Inferior parietal cortex (tissue), 1 donor: ENCODE measurements at regions not wholly inside any gene's neighbourhood (a gene's known extent, or its start where the extent isn't known, plus 50 kb on each side); places are given as distances from the start of the nearest gene placed in this dataset.
"Not testable (repeated sequence)": the region's sequence is repeated elsewhere in the genome, so short reads cannot be mapped to it uniquely, and the experiment has no call there.

Source experiments
- DNase-seq: peaks from one replicate; pipeline ENCODE4 v3.0.0-alpha.2; 2016; ENCODE audit errors: extremely low spot score

GRCh38 chr1:74818241-74818640 is 85.3 kb downstream of the TYW3 start:
- no peak for DNase-seq

GRCh38 chr1:74818661-74819456 is 85.9 kb downstream of the TYW3 start:
- no peak for DNase-seq

DNA sequence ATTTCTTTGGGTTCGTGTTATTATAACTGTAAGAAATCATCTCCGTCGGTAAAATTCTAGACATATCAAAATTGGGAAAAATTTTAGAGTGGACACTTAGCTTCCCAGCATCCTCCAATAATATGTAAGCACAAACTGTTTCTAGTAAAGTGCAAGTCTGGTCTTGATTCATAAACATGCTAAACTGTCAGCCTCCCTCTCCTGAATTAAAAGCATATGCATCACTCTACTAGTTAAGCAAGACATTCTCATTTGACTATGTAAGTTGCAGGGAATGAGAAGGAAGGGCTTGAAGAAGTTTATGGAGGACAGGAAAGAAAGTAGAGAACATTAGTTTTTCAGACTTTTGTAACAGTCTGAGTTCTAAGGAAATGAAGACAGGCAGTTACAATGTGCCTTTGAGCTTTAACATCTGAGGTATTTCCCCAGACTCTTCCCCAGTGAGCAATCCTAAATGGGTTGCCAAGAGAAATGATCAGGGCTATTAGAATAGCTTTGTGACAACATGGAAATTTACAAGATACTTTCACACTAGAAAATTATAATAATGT is 90.0 kb downstream of the TYW3 start:
- no peak for DNase-seq

DNA sequence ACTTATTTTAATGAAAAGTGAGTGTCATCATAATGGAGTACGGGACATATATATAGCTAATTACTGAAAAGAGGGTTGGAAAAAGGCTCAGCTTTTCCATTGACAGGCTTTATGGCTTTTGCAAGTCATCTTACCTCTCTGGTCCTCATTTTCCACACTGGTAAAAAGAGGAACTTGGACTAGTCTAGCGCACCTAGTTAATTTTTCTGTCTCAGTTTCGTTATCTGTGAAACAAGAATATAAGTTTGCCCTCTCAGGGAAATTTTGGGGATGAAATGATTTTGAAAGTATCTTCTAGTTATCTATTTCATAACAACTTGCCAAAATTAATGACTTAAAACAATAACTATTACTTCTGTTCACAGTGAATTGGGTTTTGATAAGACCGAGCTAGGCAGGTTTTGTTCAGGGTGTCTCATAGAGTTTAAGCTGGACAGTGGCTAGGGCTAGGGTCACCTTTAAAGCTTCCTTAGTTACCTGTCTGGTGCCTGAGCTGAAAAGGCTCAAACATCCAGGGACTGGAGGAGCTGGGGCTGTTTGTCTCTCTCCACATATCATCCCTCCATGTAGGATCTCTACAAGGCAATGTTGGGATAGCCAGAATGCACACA is 91.7 kb downstream of the TYW3 start:
- no peak for DNase-seq

- no peak for DNase-seq
Observed at GRCh38 chr1:74830766-74831165, 97.8 kb downstream of the TYW3 start.

DNA sequence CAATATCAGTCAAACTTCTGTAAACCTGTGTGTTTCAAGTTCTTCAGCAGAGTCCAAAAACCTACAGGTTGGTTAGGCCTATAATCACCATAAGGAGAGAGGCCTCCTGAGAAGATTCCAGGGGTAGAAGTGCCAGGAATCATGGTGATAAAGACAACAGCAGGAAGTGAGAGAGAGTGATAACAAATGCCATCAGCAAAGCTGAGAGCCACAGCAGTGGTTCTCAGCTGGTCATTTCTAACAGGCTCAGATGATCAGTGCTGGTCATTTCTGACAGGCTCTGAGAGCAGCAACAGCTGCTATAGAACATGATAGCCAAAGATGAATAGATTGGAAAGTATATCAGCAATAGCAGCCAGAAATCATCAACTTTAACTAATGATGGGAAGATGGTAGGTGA is 101.3 kb downstream of the TYW3 start:
- no peak for DNase-seq

GRCh38 chr1:74835051-74835450 is 102.1 kb downstream of the TYW3 start:
- no peak for DNase-seq

DNA sequence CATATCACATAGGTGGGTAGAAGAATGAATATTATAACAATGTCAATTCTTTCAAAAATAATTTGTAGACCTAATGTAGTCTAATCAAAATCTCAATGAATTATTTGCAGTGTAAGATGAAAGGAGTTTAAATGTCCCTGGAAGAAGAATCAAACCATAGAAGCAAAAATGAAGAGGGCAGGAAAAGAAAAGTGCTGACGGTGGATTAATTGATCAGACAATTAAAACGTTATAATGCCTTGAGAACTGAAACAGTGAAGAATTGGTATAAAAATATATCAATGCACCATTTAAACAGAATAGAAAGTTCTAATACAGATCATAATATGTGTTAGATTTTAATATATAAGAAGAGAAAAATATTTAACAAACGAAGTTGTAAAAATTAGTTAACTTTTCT is 109.8 kb downstream of the TYW3 start:
- no peak for DNase-seq

GRCh38 chr1:74847715-74848114 is 114.8 kb downstream of the TYW3 start:
- DNase-seq = no peak

GRCh38 chr1:74853756-74854155 is 120.8 kb downstream of the TYW3 start:
- DNase-seq = no peak

GRCh38 chr1:74856174-74856573 is 123.2 kb downstream of the TYW3 start:
- no peak for DNase-seq

GRCh38 chr1:74857676-74858075 is 124.7 kb downstream of the TYW3 start:
- DNase-seq = no peak

- no peak for DNase-seq
Observed at GRCh38 chr1:74858136-74858535, 125.2 kb downstream of the TYW3 start.

- DNase-seq = no peak
Observed at GRCh38 chr1:74861867-74862266, 128.9 kb downstream of the TYW3 start.

- DNase-seq = no peak
Observed at GRCh38 chr1:74869702-74870101, 136.8 kb downstream of the TYW3 start.

DNA sequence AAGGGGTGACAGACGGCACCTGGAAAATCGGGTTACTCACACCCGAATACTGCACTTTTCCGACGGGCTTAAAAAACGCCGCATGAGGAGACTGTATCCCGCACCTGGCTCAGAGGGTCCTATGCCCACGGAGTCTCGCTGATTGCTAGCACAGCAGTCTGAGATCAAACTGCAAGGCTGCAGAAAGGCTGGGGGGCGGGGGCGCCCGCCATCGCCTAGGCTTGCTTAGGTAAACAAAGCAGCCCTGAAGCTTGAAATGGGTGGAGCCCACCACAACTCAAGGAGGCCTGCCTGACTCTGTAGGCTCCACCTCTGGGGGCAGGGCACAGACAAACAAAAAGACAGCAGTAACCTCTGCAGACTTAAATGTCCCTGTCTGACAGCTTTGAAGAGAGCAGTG is 144.4 kb downstream of the TYW3 start:
- DNase-seq = not testable (repeated sequence)

DNA sequence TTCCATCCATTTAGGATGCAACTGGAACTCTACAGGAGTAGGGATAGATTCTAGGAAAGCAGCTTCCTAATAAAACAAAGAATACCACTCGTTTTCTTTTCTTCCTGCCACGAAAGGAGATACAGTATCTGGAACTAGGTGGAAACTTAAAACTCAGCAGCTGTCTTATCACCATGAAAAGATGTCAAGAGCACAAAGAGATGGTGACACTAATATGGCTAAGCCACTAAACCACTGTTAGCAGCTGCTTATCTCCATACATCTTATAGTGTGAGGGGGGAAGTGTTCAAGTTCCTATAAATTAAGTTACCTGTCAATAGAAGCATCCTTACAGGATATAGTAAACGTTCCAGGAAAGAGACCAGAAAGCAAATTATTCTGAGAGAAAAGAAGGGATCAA is 162.5 kb downstream of the TYW3 start:
- DNase-seq = no peak

- no peak for DNase-seq
Observed at GRCh38 chr1:74908131-74908530, 175.2 kb downstream of the TYW3 start.

DNA sequence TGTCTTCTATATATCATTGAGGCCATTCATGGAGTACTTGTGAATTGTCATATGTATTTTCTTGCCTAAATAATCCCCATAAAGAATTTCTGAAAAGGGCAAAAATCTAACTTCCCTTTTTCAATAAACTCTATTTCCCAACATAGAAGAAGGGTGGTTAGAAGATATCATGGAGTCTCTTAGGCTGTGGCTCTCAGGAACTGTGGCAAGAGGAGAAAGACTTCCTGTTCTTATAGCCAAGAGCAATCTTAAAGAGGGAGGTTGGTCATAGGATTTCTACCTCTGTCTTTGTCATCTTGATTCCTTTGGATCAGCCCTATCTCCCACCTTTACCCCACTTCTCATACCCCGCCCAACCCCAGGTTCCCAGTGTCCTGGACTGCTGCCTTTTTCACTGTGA is 175.8 kb downstream of the TYW3 start:
- no peak for DNase-seq

DNA sequence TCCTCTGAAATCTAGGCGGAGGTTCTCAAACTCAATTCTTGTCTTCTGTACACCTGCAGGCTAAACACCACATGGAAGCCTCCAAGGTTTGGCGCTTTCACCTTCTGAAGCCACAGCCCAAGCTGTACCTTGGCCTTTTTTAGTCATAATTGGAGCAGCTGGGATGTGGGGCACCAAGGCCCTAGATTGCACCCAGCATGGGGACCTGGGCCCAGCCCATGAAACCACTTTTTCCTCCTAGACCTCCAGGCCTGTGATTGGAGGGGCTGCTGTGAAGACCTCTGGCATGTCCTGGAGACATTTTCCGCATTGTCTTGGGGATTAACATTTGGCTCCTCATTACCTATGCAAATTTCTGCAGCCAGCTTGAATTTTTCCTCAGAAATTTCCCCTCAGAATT is 181.0 kb downstream of the TYW3 start:
- no peak for DNase-seq

DNA sequence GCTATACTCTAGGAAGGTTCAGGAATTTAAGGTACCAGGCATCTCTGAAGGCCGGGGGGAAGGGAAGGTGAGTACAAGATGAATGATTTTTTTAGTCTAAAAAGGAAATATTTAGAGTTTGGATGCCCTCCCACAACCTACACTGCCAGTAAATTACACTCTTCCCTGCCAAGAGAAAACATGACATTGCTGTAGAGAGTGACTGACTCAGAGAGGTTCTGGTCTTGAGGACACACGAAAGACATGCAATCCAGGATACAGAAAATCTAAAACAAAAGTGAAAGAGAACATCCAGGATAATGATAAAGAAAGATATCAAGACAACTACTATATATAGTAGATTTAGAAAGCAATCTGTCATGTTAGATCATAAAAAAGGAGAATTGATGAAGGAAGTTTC is 200.5 kb downstream of the TYW3 start:
- no peak for DNase-seq

GRCh38 chr1:74935446-74935845 is 198.7 kb upstream of the LHX8 start:
- DNase-seq = no peak

DNA sequence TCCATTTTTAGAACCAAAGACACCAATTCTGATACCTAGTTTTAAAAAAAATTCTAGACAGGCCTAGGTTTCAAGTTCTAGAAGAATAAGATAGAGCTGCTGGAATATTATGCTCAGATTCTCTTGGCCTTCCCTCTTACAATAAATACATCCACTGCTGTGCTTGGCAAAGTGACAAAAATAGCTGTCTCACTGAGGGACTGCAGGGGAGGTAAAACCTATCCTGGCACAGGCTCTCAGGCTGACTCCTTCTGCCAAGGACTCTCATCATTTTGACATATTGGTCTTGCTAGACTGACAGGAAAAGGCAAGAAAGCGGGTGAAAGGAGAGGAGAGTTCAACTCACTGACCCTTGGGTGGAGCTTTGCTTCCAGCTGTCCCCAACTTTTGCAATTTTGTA is 197.0 kb upstream of the LHX8 start:
- DNase-seq = no peak
